AG09309 (cell line): ENCODE measurements at regions not wholly inside any gene's neighbourhood (a gene's known extent, or its start where the extent isn't known, plus 50 kb on each side); places are given as distances from the start of the nearest gene placed in this dataset.

Source experiments
- DNase-seq: peaks from one replicate; pipeline ENCODE4 v3.0.0-alpha.2; 2010; ENCODE audit warnings: low read depth
- H3K4me3 ChIP-seq: 2 replicates; pipeline ENCODE4 v1.5.1; 2011; ENCODE audit warnings: mild to moderate bottlenecking, low read depth, low read length, moderate library complexity; ENCODE audit not compliant: control insufficient read depth
- CTCF ChIP-seq: IDR thresholded peaks from 2 replicates; pipeline ENCODE4 v1.5.1; 2011; ENCODE audit warnings: mild to moderate bottlenecking, low read depth, low read length, inconsistent platforms; ENCODE audit not compliant: insufficient read depth, control insufficient read depth; ENCODE audit errors: missing control alignments

- DNase-seq = no peak
- no peak overlapping the region for H3K4me3 ChIP-seq
- no peak for TF ChIP-seq CTCF
Measured at GRCh38 chr20:23139524-23139923, 53.4 kb upstream of the CD93 start.

- no peak for TF ChIP-seq CTCF
- no peak for DNase-seq
- no peak overlapping the region for H3K4me3 ChIP-seq
Measured at GRCh38 chr20:23138682-23139081, 52.6 kb upstream of the CD93 start.

GRCh38 chr20:23138226-23138625 lies 52.1 kb upstream of the CD93 start:
- no peak for TF ChIP-seq CTCF
- DNase-seq = no peak

GRCh38 chr20:23136893-23137745 lies 51.0 kb upstream of the CD93 start:
- TF ChIP-seq CTCF = no peak
- H3K4me3 ChIP-seq = no peak overlapping the region
- no peak for DNase-seq

More at GRCh38 chr20:23138226-23138625, 52.1 kb upstream of the CD93 start:
- H3K4me3 ChIP-seq = no peak overlapping the region

- no peak overlapping the region for H3K4me3 ChIP-seq
- TF ChIP-seq CTCF = no peak
- no peak for DNase-seq
Measured at GRCh38 chr20:23135449-23136420, 49.6 kb upstream of the CD93 start.
